Endodermal cell (in vitro differentiated cells): ENCODE measurements at regions not wholly inside any gene's neighbourhood (a gene's known extent, or its start where the extent isn't known, plus 50 kb on each side); places are given as distances from the start of the nearest gene placed in this dataset.

Source experiments
- DNase-seq: peaks from one replicate; pipeline ENCODE4 v3.0.0-alpha.2; 2017
- H3K27ac ChIP-seq: 2 replicates; pipeline ENCODE4 v1.5.1; 2013; ENCODE audit warnings: mild to moderate bottlenecking, low read depth, low read length, moderate library complexity
- H3K27me3 ChIP-seq: 2 replicates; pipeline ENCODE4 v1.6.1; 2013; ENCODE audit warnings: mild to moderate bottlenecking, low read length, moderate library complexity; ENCODE audit not compliant: insufficient read depth, control insufficient read depth, poor library complexity, severe bottlenecking
- H3K36me3 ChIP-seq: 2 replicates; pipeline ENCODE4 v1.7.0; 2013; ENCODE audit warnings: mild to moderate bottlenecking, low read length, moderate library complexity; ENCODE audit not compliant: control insufficient read depth, insufficient read depth
- H3K4me1 ChIP-seq: one replicate; pipeline ENCODE4 v1.7.0; 2013; ENCODE audit warnings: low read length; ENCODE audit not compliant: control insufficient read depth, insufficient read depth
- H3K4me3 ChIP-seq: 2 replicates; pipeline ENCODE4 v1.5.1; 2013; ENCODE audit warnings: mild to moderate bottlenecking, low read length, moderate library complexity
- H3K9ac ChIP-seq: 2 replicates; pipeline ENCODE4 v1.6.1; 2013; ENCODE audit warnings: mild to moderate bottlenecking, low read length, moderate library complexity; ENCODE audit not compliant: poor library complexity, severe bottlenecking; ENCODE audit errors: extremely low read depth
- H3K9me3 ChIP-seq: 2 replicates; pipeline ENCODE4 v1.6.1; 2013; ENCODE audit warnings: mild to moderate bottlenecking, low read length, moderate library complexity; ENCODE audit not compliant: control insufficient read depth
- H3K27ac Mint-ChIP-seq: 2 replicates; pipeline ENCODE4 v1.8.0; 2020; ENCODE audit warnings: mixed read lengths
- H3K27me3 Mint-ChIP-seq: 2 replicates; pipeline ENCODE4 v1.8.0; 2021; ENCODE audit warnings: mild to moderate bottlenecking, mixed read lengths; ENCODE audit not compliant: insufficient read depth
- H3K36me3 Mint-ChIP-seq: 2 replicates; pipeline ENCODE4 v1.8.0; 2020; ENCODE audit warnings: low read depth, mixed read lengths
- H3K4me1 Mint-ChIP-seq: 2 replicates; pipeline ENCODE4 v1.8.0; 2020; ENCODE audit warnings: mixed read lengths
- H3K4me3 Mint-ChIP-seq: 2 replicates; pipeline ENCODE4 v1.8.0; 2020; ENCODE audit warnings: mild to moderate bottlenecking, moderate library complexity, mixed read lengths
- H3K9me3 Mint-ChIP-seq: 2 replicates; pipeline ENCODE4 v1.8.0; 2020; ENCODE audit warnings: mild to moderate bottlenecking, mixed read lengths
- CTCF ChIP-seq: fragments of 200-600 bp; sonication (generic); conservative IDR thresholded peaks from 2 replicates; pipeline ENCODE4 v1.5.0; 2021; ENCODE audit warnings: antibody characterized with exemption, mild to moderate bottlenecking
- WGBS, 2 experiments: methylation state at CpG; one replicate each; pipeline versions ENCODE4 v1.1.5 to v1.1.7; 2013; ENCODE audit warnings: missing lambda C conversion rate in 2 of 2, mixed read lengths in 1 of 2; ENCODE audit not compliant: insufficient coverage in 1 of 2, insufficient read length in 1 of 2; 5-methylcytosine and 5-hydroxymethylcytosine counted together

- no peak for DNase-seq
- no peaks in the 10 kb centered on the region for H3K36me3 Mint-ChIP-seq
- WGBS, 2 experiments = 67% methylated on average over 1 of the region's 1 CpG; no CpG with 5 or more reads in 1 of the 2 experiments
- Histone ChIP-seq H3K36me3 (no peaks in the 10 kb centered on the region), H3K27ac (no peak overlapping the region), H3K4me3 (no peak overlapping the region), H3K9me3 (no peaks in the 10 kb centered on the region), H3K4me1 (no peaks in the 10 kb centered on the region), H3K27me3 (no peaks in the 10 kb centered on the region), H3K9ac (no peak overlapping the region)
- H3K27me3 Mint-ChIP-seq = no peaks in the 10 kb centered on the region
- no peak overlapping the region for H3K4me3 Mint-ChIP-seq
- no peak overlapping the region for H3K27ac Mint-ChIP-seq
- no peaks in the 10 kb centered on the region for H3K4me1 Mint-ChIP-seq
- peaks cover 53% of the 10 kb centered on the region for H3K9me3 Mint-ChIP-seq
- TF ChIP-seq CTCF = no peak
These were observed 181.0 kb upstream of the HCCS start for GRCh38 chrX:10930151-10930550.

- Histone ChIP-seq H3K4me3 (no peak overlapping the region), H3K9me3 (no peaks in the 10 kb centered on the region), H3K36me3 (no peaks in the 10 kb centered on the region), H3K27ac (no peak overlapping the region), H3K9ac (no peak overlapping the region), H3K27me3 (no peaks in the 10 kb centered on the region), H3K4me1 (no peaks in the 10 kb centered on the region)
- Mint-ChIP-seq H3K27ac (no peak overlapping the region), H3K9me3 (peaks cover 56% of the 10 kb centered on the region), H3K4me1 (no peaks in the 10 kb centered on the region), H3K36me3 (no peaks in the 10 kb centered on the region), H3K27me3 (no peaks in the 10 kb centered on the region), H3K4me3 (no peak overlapping the region)
- WGBS, 2 experiments = 90% methylated on average over 6 of the region's 6 CpGs; no CpG with 5 or more reads in 1 of the 2 experiments
- no peak for TF ChIP-seq CTCF
- no peak for DNase-seq
These were observed 179.2 kb upstream of the HCCS start for GRCh38 chrX:10931976-10932375.

GRCh38 chrX:10932842-10933440 lies 178.2 kb upstream of the HCCS start:
- Histone ChIP-seq H3K4me3 (no peak overlapping the region), H3K9me3 (no peaks in the 10 kb centered on the region), H3K27me3 (no peaks in the 10 kb centered on the region), H3K27ac (no peak overlapping the region), H3K36me3 (no peaks in the 10 kb centered on the region), H3K9ac (no peak overlapping the region), H3K4me1 (no peaks in the 10 kb centered on the region)
- Mint-ChIP-seq H3K9me3 (peaks cover 50% of the 10 kb centered on the region), H3K27me3 (no peaks in the 10 kb centered on the region), H3K4me3 (no peak overlapping the region), H3K4me1 (no peaks in the 10 kb centered on the region), H3K27ac (no peak overlapping the region), H3K36me3 (no peaks in the 10 kb centered on the region)
- no peak for DNase-seq
- no peak for TF ChIP-seq CTCF
- 86% methylated on average over 2 of the region's 2 CpGs; no CpG with 5 or more reads in 1 of the 2 experiments for WGBS, 2 experiments
